Mucosa of rectum (tissue), 2 donors: ENCODE measurements at regions not wholly inside any gene's neighbourhood (a gene's known extent, or its start where the extent isn't known, plus 50 kb on each side); places are given as distances from the start of the nearest gene placed in this dataset.
"Not testable (repeated sequence)": the region's sequence is repeated elsewhere in the genome, so short reads cannot be mapped to it uniquely, and the experiment has no call there.

Source experiments
- H3K27ac ChIP-seq, 2 donors: one replicate each; pipeline ENCODE4 v1.7.0; 2013; ENCODE audit warnings: inconsistent platforms in 2 of 2, low read depth in 2 of 2, low read length in 2 of 2
- H3K27me3 ChIP-seq, 2 donors: one replicate each; pipeline ENCODE4 v1.7.0; 2013; ENCODE audit warnings: low read length in 2 of 2; ENCODE audit not compliant: control insufficient read depth in 2 of 2, insufficient read depth in 2 of 2
- H3K36me3 ChIP-seq, 2 donors: one replicate each; pipeline ENCODE4 v1.7.0; 2013; ENCODE audit warnings: low read length in 2 of 2; ENCODE audit not compliant: control insufficient read depth in 2 of 2, insufficient read depth in 2 of 2
- H3K4me1 ChIP-seq, 2 donors: one replicate each; pipeline ENCODE4 v1.7.0; 2013; ENCODE audit warnings: low read length in 2 of 2, mild to moderate bottlenecking in 1 of 2; ENCODE audit not compliant: control insufficient read depth in 2 of 2, insufficient read depth in 2 of 2
- H3K4me3 ChIP-seq, 2 donors: one replicate each; pipeline ENCODE4 v1.7.0; 2013; ENCODE audit warnings: low read length in 2 of 2
- H3K9ac ChIP-seq, 2 donors: one replicate each; pipeline ENCODE4 v1.7.0; 2013; ENCODE audit warnings: low read length in 2 of 2, low read depth in 1 of 2, mild to moderate bottlenecking in 1 of 2
- H3K9me3 ChIP-seq, 2 donors: one replicate each; pipeline ENCODE4 v1.7.0; 2013; ENCODE audit warnings: low read length in 2 of 2; ENCODE audit not compliant: control insufficient read depth in 2 of 2
- donor health status: healthy.
- donor health status: Normal muscosa, but diverticular disease.

- Histone ChIP-seq H3K4me3 (no peak overlapping the region), H3K36me3 (no peaks in the 10 kb centered on the region), H3K27ac (no peak overlapping the region), H3K9ac (no peak overlapping the region), H3K27me3 (peaks cover 0 to 3% of the 10 kb centered on the region in 2 donors), H3K4me1 (peaks cover 1 to 15% of the 10 kb centered on the region in 2 donors), H3K9me3 (no peaks in the 10 kb centered on the region)
Observed at GRCh38 chr6:167667204-167668018, 159.3 kb upstream of the AFDN start.

- Histone ChIP-seq H3K4me3 (no peak overlapping the region), H3K9ac (no peak overlapping the region), H3K27me3 (peaks cover 0 to 3% of the 10 kb centered on the region in 2 donors), H3K36me3 (no peaks in the 10 kb centered on the region), H3K27ac (no peak overlapping the region), H3K9me3 (no peaks in the 10 kb centered on the region), H3K4me1 (peaks cover 0 to 15% of the 10 kb centered on the region in 2 donors)
Observed at GRCh38 chr6:167668019-167668753, 158.5 kb upstream of the AFDN start.

GRCh38 chr6:167668754-167669552 is 157.8 kb upstream of the AFDN start:
- H3K27me3 ChIP-seq, result peaks cover 0 to 3% of the 10 kb centered on the region in 2 donors
- H3K4me3 ChIP-seq, result no peak overlapping the region
- H3K9ac ChIP-seq, result no peak overlapping the region
- no peaks in the 10 kb centered on the region for H3K9me3 ChIP-seq
- peaks cover 0 to 12% of the 10 kb centered on the region in 2 donors for H3K4me1 ChIP-seq
- no peaks in the 10 kb centered on the region for H3K36me3 ChIP-seq
- H3K27ac ChIP-seq, result no peak overlapping the region

- Histone ChIP-seq H3K36me3 (no peaks in the 10 kb centered on the region), H3K27me3 (peaks cover 0 to 3% of the 10 kb centered on the region in 2 donors), H3K4me3 (no peak overlapping the region), H3K27ac (no peak overlapping the region), H3K9ac (no peak overlapping the region), H3K9me3 (no peaks in the 10 kb centered on the region), H3K4me1 (peaks cover 0 to 8% of the 10 kb centered on the region in 2 donors)
Observed at GRCh38 chr6:167669553-167669849, 157.2 kb upstream of the AFDN start.

- Histone ChIP-seq H3K4me3 (no peak overlapping the region), H3K36me3 (no peaks in the 10 kb centered on the region), H3K9me3 (no peaks in the 10 kb centered on the region), H3K27ac (no peak overlapping the region), H3K4me1 (peaks cover 0 to 8% of the 10 kb centered on the region in 2 donors), H3K9ac (no peak overlapping the region), H3K27me3 (no peaks in the 10 kb centered on the region)
Observed at GRCh38 chr6:167669870-167670802, 156.6 kb upstream of the AFDN start.

DNA sequence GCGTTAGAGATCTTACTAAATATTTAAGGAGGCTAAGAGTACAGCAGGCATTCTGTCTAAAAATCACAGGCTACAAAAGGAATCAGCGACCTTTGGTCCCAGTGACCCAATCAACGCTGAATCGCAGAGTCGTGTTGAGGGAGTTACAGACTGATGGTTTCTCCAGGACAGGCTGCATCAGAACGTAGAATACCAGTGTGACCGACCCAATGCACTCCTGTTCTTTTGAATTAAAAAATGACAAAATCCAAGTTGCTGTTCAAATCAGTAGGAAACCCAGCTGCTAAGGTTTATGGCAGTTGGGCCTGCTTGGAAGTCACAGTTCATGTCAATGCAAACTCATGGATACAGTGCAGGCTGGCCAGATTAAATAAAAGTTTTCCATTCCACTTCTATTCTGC is 155.8 kb upstream of the AFDN start:
- H3K4me3 ChIP-seq, result no peak overlapping the region
- H3K9me3 ChIP-seq, result no peaks in the 10 kb centered on the region
- no peaks in the 10 kb centered on the region for H3K36me3 ChIP-seq
- no peak overlapping the region for H3K9ac ChIP-seq
- peaks cover 5 to 16% of the 10 kb centered on the region in 2 donors for H3K4me1 ChIP-seq
- no peaks in the 10 kb centered on the region for H3K27me3 ChIP-seq
- H3K27ac ChIP-seq, result no peak overlapping the region

DNA sequence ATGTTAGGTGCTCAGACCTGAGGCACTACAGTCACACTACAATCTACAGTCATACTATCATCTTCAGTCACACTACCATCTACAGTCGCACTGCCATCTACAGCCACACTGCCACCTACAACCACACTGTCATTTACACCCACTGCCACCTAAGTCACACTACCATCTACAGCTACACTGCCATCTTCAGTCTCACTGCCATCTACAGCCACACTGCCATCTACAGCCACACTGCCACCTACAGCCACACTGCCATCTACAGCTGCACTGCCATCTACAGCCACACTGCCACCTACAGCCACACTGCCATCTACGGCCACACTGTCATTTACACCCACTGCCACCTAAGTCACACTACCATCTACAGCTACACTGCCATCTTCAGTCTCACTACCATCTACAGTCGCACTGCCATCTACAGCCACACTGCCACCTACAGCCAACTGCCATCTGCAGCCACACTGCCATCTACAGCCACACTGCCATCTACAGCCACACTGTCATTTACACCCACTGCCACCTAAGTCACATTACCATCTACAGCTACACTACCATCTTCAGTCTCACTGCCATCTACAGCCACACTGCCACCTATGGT is 155.2 kb upstream of the AFDN start:
- H3K27me3 ChIP-seq, H3K9ac ChIP-seq, H3K27ac ChIP-seq, H3K4me3 ChIP-seq, H3K9me3 ChIP-seq, H3K36me3 ChIP-seq: not testable (repeated sequence)
- H3K4me1 ChIP-seq, result peaks cover 7 to 21% of the 10 kb centered on the region in 2 donors

DNA sequence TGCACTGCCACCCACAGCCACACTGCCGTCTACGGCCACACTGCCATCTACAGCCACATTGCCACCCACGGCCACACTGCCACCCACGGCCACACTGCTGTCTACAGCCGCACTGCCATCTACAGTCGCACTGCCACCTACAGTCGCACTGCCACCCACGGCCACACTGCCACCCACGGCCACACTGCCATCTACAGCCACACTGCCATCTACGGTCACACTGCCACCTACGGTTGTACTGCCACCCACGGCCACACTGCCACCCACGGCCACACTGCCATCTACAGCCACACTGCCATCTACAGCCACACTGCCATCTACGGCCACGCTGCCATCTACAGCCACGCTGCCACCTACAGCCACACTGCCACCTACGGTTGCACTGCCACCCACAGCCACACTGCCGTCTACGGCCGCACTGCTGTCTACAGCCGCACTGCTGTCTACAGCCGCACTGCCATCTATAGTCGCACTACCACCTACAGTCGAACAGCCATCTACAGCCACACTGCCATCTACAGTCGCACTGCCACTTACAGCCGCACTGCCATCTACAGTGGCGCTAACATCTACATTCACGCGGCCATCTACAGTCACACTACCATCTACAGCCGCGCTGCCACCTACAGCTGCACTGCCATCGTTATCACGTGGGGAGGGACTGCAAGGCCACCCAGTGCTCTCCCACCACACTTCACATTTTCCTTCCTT is 154.6 kb upstream of the AFDN start:
- Histone ChIP-seq H3K9ac (no peak overlapping the region), H3K27ac (no peak overlapping the region), H3K4me1 (peaks cover 12 to 26% of the 10 kb centered on the region in 2 donors), H3K9me3 (no peaks in the 10 kb centered on the region), H3K27me3 (no peaks in the 10 kb centered on the region), H3K4me3 (no peak overlapping the region), H3K36me3 (no peaks in the 10 kb centered on the region)

DNA sequence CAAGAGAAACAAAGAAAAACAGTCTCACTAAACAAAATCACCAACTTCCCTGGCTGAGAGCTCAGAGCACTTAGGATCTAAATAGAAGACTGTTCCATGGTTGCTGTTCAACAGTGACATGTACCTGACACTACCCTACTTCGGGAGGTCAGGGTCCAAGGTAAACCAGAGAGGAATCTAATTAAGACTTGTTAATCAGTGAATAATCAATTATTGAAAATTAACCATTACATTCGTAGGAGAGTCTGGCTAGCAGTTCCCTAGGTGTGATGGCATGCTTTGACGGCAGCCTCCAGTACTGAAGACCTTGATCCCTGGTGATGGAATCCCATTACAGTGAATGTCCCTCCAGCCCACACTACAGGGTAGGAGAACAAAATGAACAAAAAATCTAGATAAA is 154.0 kb upstream of the AFDN start:
- no peak overlapping the region for H3K9ac ChIP-seq
- H3K27ac ChIP-seq, result no peak overlapping the region
- H3K4me1 ChIP-seq, result peaks cover 18 to 32% of the 10 kb centered on the region in 2 donors
- H3K27me3 ChIP-seq, result no peaks in the 10 kb centered on the region
- no peaks in the 10 kb centered on the region for H3K36me3 ChIP-seq
- no peak overlapping the region for H3K4me3 ChIP-seq
- no peaks in the 10 kb centered on the region for H3K9me3 ChIP-seq
